Endothelial cell (in vitro differentiated cells): ENCODE measurements at regions not wholly inside any gene's neighbourhood (a gene's known extent, or its start where the extent isn't known, plus 50 kb on each side); places are given as distances from the start of the nearest gene placed in this dataset.
"Not testable (repeated sequence)": the region's sequence is repeated elsewhere in the genome, so short reads cannot be mapped to it uniquely, and the experiment has no call there.

ENCODE experiments used
- DNase-seq: peaks from one replicate; pipeline ENCODE4 v3.0.0; 2021; ENCODE audit warnings: low spot score
- H3K27ac Mint-ChIP-seq: one replicate; pipeline ENCODE4 v1.8.0; 2021; ENCODE audit warnings: mixed read lengths, inconsistent platforms; ENCODE audit not compliant: unreplicated experiment
- H3K27me3 Mint-ChIP-seq: one replicate; pipeline ENCODE4 v1.8.0; 2021; ENCODE audit warnings: mild to moderate bottlenecking, moderate library complexity, mixed read lengths, inconsistent platforms; ENCODE audit not compliant: unreplicated experiment
- H3K36me3 Mint-ChIP-seq: one replicate; pipeline ENCODE4 v1.8.0; 2021; ENCODE audit warnings: mild to moderate bottlenecking, low read depth, mixed read lengths, inconsistent platforms; ENCODE audit not compliant: unreplicated experiment
- H3K4me1 Mint-ChIP-seq: one replicate; pipeline ENCODE4 v1.8.0; 2021; ENCODE audit warnings: mild to moderate bottlenecking, mixed read lengths, inconsistent platforms; ENCODE audit not compliant: unreplicated experiment
- H3K4me3 Mint-ChIP-seq: one replicate; pipeline ENCODE4 v1.8.0; 2021; ENCODE audit warnings: mild to moderate bottlenecking, mixed read lengths, inconsistent platforms; ENCODE audit not compliant: unreplicated experiment
- H3K9me3 Mint-ChIP-seq: one replicate; pipeline ENCODE4 v1.8.0; 2021; ENCODE audit warnings: mixed read lengths, inconsistent platforms; ENCODE audit not compliant: unreplicated experiment
- TF ChIP-seq, protein P1 (sequence below): fragments of 200-600 bp; sonication (generic); IDR thresholded peaks from one replicate; pipeline ENCODE4 v1.5.0; 2021; ENCODE audit warnings: antibody characterized with exemption; ENCODE audit not compliant: unreplicated experiment

DNA sequence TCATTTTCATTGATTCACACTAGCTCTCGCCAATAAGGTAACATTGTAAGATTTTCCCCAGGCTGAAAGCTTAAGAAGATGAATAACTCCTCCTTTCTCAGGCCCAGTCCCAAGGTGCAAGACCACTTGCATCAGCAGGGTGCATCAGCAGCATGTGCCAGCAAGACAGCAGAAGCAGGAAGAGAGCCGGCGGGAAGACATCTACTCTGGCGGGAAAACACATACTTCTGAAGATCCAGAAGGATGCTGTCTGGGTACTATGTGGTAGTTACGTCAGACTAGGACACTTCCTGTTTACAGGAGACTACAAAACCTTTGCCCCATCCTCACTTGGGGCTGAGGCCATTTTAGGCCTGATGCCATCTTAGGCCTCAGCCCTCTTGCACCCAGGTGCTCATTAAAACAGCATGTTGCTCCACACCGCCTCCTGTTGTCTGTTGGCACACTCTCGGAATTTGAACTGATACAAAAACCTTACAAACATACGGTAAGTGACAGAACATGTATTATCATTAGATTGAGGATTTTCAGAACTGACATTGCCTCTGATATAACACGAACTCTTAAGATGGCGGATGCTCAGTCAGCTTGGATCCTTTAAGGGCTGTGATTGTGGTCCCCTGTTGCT is 886.5 kb upstream of the EPHA5 start:
- TF ChIP-seq, protein P1, sequence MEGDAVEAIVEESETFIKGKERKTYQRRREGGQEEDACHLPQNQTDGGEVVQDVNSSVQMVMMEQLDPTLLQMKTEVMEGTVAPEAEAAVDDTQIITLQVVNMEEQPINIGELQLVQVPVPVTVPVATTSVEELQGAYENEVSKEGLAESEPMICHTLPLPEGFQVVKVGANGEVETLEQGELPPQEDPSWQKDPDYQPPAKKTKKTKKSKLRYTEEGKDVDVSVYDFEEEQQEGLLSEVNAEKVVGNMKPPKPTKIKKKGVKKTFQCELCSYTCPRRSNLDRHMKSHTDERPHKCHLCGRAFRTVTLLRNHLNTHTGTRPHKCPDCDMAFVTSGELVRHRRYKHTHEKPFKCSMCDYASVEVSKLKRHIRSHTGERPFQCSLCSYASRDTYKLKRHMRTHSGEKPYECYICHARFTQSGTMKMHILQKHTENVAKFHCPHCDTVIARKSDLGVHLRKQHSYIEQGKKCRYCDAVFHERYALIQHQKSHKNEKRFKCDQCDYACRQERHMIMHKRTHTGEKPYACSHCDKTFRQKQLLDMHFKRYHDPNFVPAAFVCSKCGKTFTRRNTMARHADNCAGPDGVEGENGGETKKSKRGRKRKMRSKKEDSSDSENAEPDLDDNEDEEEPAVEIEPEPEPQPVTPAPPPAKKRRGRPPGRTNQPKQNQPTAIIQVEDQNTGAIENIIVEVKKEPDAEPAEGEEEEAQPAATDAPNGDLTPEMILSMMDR: no peak
- no peak overlapping the region for H3K4me3 Mint-ChIP-seq
- H3K36me3 Mint-ChIP-seq: no peaks in the 10 kb centered on the region
- no peaks in the 10 kb centered on the region for H3K4me1 Mint-ChIP-seq
- peaks cover 2% of the 10 kb centered on the region for H3K27me3 Mint-ChIP-seq
- no peak overlapping the region for H3K27ac Mint-ChIP-seq
- no peak for DNase-seq
- H3K9me3 Mint-ChIP-seq: no peaks in the 10 kb centered on the region

DNA sequence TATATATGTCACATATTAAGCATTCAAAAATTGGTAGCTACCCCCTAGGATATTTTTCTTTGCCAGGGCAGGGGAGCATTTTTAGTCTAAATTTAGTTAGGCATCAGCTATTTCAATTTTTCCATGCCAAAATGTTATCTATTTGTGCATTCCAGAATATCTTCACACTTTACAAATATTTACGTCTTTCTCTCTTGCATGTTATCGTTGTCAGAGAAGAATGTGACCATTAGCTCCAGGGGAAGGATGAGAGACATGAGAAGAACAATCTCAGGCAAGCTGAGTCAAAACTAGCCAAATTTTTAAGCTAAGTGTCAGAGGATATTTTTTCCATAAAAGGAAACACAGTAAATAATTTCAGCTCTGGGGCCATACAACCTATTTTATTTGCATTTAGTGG is 885.0 kb upstream of the EPHA5 start:
- no peak for DNase-seq
- Mint-ChIP-seq H3K27me3 (no peaks in the 10 kb centered on the region), H3K27ac (no peak overlapping the region), H3K9me3 (no peaks in the 10 kb centered on the region), H3K4me3 (no peak overlapping the region), H3K4me1 (no peaks in the 10 kb centered on the region), H3K36me3 (no peaks in the 10 kb centered on the region)
- TF ChIP-seq, protein P1: no peak

DNA sequence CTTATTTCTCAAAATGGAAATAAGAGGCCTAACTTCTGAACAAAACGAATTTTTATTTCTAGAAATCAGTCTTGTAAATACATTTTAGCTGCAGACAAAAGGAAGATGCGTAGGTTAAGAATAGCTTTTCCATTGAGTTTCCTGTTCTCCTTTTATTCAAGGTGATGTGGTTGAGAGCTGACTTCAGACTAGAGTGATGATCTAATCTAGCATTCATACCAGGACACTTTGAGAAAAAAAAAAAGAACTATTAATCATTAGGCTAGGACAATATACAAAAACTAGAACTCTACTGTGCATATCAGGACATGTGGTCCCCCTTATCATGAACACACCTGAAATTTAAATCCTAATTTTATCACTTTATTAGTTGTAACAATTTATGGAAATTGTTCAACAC is 884.5 kb upstream of the EPHA5 start:
- no peak overlapping the region for H3K27ac Mint-ChIP-seq
- no peaks in the 10 kb centered on the region for H3K9me3 Mint-ChIP-seq
- H3K4me1 Mint-ChIP-seq: no peaks in the 10 kb centered on the region
- no peaks in the 10 kb centered on the region for H3K36me3 Mint-ChIP-seq
- DNase-seq: no peak
- no peak overlapping the region for H3K4me3 Mint-ChIP-seq
- H3K27me3 Mint-ChIP-seq: no peaks in the 10 kb centered on the region
- TF ChIP-seq, protein P1: no peak

DNA sequence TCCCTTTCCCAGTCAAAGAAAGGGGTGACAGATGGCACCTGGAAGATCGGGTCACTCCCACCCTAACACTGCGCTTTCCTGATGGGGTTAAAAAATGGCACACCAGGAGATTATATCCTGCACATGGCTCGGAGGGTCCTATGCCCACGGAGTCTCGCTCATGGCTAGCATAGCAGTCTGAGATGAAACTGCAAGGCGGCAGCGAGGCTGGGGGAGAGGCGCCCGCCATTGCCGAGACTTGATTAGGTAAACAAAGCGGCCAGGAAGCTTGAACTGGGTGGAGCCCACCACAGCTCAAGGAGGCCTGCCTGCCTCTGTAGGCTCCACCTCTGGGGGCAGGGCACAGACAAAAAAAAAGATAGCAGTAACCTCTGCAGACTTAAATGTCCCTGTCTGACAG is 875.0 kb upstream of the EPHA5 start:
- not testable (repeated sequence) for H3K4me1 Mint-ChIP-seq, H3K36me3 Mint-ChIP-seq, DNase-seq, H3K27ac Mint-ChIP-seq, H3K4me3 Mint-ChIP-seq
- peaks cover 13% of the 10 kb centered on the region for H3K9me3 Mint-ChIP-seq
- peaks cover 10% of the 10 kb centered on the region for H3K27me3 Mint-ChIP-seq

DNA sequence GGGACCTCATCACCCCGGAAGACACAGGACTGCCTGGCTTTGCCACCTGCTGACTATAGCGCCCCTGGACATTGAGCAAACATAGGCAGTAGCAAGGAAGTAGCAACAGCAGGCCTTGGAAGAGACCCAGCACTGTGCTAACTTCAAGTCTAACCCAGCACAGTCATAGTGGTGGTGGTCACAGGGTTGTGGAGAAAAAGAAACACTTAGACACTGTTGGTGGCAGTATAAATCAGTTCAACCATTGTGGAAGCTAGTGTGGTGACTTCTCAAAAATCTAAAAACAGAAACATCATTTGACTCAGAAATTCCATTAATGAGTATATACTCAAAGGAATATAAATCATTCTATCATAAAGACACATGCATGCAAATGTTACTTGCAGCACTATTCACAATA is 874.0 kb upstream of the EPHA5 start:
- Mint-ChIP-seq H3K36me3 (peaks cover 4% of the 10 kb centered on the region), H3K4me1 (peaks cover 7% of the 10 kb centered on the region), H3K9me3 (peaks cover 13% of the 10 kb centered on the region), H3K4me3 (no peak overlapping the region), H3K27me3 (peaks cover 10% of the 10 kb centered on the region), H3K27ac (no peak overlapping the region)
- TF ChIP-seq, protein P1: no peak
- no peak for DNase-seq
